ENCODE measurements at regions not wholly inside any gene's neighbourhood (a gene's known extent, or its start where the extent isn't known, plus 50 kb on each side); places are given as distances from the start of the nearest gene placed in this dataset.

DNA sequence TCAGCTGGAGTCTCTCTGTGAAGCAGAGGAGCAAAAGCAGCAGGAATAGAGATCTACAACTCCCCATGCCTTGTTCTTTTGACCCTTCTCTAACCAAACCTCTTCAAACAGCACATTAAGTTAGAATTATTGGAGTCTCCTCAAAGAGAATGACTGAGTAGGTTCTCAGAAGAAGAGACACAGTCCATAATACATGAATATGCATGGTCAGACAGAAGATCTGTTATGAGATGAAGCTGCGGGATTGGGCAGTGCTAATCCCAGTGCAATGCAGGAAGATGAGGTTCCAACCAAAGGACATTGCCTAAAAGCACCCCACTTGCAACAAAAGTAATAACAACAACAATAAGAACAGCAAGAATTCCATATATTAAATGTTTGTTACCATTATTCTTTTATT lies 887.9 kb upstream of the TENM4 start:
- intact Hi-C loops (cut with DNase I), result no loop called here
- no peaks in the 10 kb centered on the region for H3K36me3 ChIP-seq (replicated peaks in 1 of 2)
- H3K27me3 ChIP-seq, result no peaks in the 10 kb centered on the region
- H3K4me1 ChIP-seq (replicated peaks in 1 of 2), result peaks cover 0 to 5% of the 10 kb centered on the region in 2 donors
- no peak overlapping the region for H3K27ac ChIP-seq
- no peak for DNase-seq
- no peak overlapping the region for H3K4me3 ChIP-seq
- no peaks in the 10 kb centered on the region for H3K9me3 ChIP-seq (replicated peaks in 1 of 3)
- 96 to 100% (median 97%) methylated on average over 1 of the region's 1 CpG for WGBS, 4 donors
- TF ChIP-seq POLR2A (IDR thresholded peaks at IDR 0.05), result no peak

DNA sequence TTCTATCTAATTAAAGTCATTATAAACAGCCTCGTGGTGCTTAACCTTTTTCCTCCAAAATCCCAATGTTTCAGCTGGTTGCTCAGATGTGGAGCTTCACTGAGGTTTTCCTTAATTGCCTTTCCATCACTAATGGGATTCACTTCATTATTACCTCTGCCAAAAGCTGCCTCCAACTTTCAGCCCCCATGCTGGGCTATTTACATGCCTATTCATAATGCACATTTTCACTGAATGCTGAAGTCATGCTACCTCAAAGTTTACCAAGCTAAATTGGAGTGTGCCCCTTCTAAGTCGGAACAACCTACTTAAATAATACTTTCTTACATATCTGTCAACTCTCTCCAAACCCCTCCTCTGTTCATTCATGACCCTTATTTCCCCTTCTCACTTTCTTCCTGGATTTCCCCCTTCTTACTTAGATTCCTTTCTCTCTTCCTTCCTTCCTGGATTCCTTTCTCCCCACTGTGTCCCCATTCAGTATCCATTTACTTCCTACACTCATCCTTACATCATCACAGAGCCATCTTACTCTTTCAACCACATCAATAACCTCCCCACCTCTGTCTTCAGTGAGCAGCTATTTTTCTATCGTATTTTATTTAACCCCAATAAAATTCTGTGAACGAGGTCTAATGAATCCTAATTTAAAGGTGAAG lies 887.3 kb upstream of the TENM4 start:
- TF ChIP-seq, protein P1, sequence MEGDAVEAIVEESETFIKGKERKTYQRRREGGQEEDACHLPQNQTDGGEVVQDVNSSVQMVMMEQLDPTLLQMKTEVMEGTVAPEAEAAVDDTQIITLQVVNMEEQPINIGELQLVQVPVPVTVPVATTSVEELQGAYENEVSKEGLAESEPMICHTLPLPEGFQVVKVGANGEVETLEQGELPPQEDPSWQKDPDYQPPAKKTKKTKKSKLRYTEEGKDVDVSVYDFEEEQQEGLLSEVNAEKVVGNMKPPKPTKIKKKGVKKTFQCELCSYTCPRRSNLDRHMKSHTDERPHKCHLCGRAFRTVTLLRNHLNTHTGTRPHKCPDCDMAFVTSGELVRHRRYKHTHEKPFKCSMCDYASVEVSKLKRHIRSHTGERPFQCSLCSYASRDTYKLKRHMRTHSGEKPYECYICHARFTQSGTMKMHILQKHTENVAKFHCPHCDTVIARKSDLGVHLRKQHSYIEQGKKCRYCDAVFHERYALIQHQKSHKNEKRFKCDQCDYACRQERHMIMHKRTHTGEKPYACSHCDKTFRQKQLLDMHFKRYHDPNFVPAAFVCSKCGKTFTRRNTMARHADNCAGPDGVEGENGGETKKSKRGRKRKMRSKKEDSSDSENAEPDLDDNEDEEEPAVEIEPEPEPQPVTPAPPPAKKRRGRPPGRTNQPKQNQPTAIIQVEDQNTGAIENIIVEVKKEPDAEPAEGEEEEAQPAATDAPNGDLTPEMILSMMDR (IDR thresholded peaks at IDR 0.05), result no peak
- no peak for DNase-seq
- no peaks in the 10 kb centered on the region for H3K36me3 ChIP-seq (replicated peaks in 1 of 2)
- H3K9me3 ChIP-seq (replicated peaks in 1 of 3), result no peaks in the 10 kb centered on the region
- H3K27ac ChIP-seq, result no peak overlapping the region
- peaks cover 0 to 5% of the 10 kb centered on the region in 2 donors for H3K4me1 ChIP-seq (replicated peaks in 1 of 2)
- no peak overlapping the region for H3K4me3 ChIP-seq
- no peaks in the 10 kb centered on the region for H3K27me3 ChIP-seq
- 82 to 87% (median 83%) methylated on average over 4 of the region's 4 CpGs for WGBS, 4 donors
- intact Hi-C loops (cut with DNase I), result no loop called here

DNA sequence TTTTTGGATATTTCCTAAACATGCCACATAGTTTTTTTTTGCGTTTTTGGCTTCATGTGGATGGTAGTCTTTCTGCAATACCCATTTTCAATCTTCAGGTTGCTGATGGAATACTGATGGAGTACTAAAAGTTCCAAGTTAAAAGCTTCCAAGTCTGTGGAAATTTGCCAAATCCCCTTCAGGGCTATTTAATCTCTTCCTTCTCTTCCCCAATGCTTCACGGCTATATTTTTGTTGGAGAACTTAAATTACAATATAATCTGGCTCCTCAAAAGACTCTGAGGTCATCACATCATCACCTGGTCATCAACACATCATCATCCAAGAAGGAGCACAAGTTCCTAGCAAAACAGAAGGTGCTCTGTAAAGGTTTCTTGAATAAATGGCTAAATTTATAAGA lies 881.0 kb upstream of the TENM4 start:
- WGBS, 4 donors, result 60 to 74% (median 64%) methylated on average over 2 of the region's 2 CpGs
- no peaks in the 10 kb centered on the region for H3K36me3 ChIP-seq (replicated peaks in 1 of 2)
- H3K4me1 ChIP-seq (replicated peaks in 1 of 2), result no peaks in the 10 kb centered on the region
- TF ChIP-seq, protein P1 (IDR thresholded peaks at IDR 0.05), result no peak
- TF ChIP-seq POLR2A (IDR thresholded peaks at IDR 0.05), result no peak
- no peak overlapping the region for H3K4me3 ChIP-seq
- no peak for DNase-seq
- H3K27me3 ChIP-seq, result no peaks in the 10 kb centered on the region
- intact Hi-C loops (cut with DNase I), result no loop called here
- H3K27ac ChIP-seq, result no peak overlapping the region
- no peaks in the 10 kb centered on the region for H3K9me3 ChIP-seq (replicated peaks in 1 of 3)

DNA sequence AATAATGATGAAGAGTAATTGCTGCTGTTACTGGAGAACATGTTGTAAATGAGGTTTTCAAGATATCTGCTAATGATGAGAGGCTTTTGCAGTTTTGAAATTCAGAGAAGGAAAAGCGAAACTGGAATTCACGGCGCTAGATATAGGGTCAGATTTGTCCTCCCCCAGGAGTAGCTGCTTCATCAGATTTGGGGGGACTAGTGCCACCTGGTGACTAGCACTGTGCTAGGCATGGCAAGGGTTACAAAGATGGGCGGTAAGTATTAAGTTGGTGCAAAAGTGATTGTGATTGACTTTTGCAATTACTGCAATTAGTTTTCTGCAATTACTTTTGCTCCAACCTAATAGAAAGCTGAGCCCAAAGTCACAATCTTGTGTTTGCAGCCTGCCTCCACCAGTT lies 879.9 kb upstream of the TENM4 start:
- DNase-seq, result no peak
- WGBS, 4 donors, result 82 to 92% (median 89%) methylated on average over 4 of the region's 4 CpGs
- intact Hi-C loops (cut with DNase I), result no loop called here
- TF ChIP-seq POLR2A (IDR thresholded peaks at IDR 0.05), result no peak
- TF ChIP-seq, protein P1 (IDR thresholded peaks at IDR 0.05), result no peak
- Histone ChIP-seq H3K4me3 (no peak overlapping the region), H3K4me1 (replicated peaks in 1 of 2) (no peaks in the 10 kb centered on the region), H3K36me3 (replicated peaks in 1 of 2) (no peaks in the 10 kb centered on the region), H3K9me3 (replicated peaks in 1 of 3) (no peaks in the 10 kb centered on the region), H3K27ac (no peak overlapping the region), H3K27me3 (no peaks in the 10 kb centered on the region)

DNA sequence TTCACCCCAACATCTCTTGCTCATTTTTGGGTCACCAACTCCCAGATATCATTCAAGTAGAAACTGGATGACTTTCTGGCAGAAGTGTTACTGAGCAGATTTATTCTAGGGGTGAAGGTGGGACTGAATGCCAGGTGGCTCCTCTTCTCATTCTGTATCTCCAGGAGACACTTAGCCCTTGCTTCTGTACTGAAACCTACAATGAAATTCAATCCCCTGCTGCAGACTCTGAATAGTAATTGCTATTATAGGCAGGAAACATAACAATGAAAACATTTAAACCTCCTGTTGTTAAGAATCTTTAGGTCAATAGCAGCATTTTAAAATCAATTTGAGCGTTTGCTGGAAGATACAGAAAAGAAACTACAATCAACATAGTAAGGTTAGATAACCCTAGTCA lies 879.4 kb upstream of the TENM4 start:
- H3K36me3 ChIP-seq (replicated peaks in 1 of 2), result no peaks in the 10 kb centered on the region
- no peaks in the 10 kb centered on the region for H3K4me1 ChIP-seq (replicated peaks in 1 of 2)
- TF ChIP-seq POLR2A (IDR thresholded peaks at IDR 0.05), result no peak
- TF ChIP-seq, protein P1 (IDR thresholded peaks at IDR 0.05), result no peak
- DNase-seq, result no peak
- H3K4me3 ChIP-seq, result no peak overlapping the region
- intact Hi-C loops (cut with DNase I), result no loop called here
- WGBS, 4 donors, result 78 to 88% (median 79%) methylated on average over 1 of the region's 1 CpG
- H3K27me3 ChIP-seq, result no peaks in the 10 kb centered on the region
- H3K27ac ChIP-seq, result no peak overlapping the region
- H3K9me3 ChIP-seq (replicated peaks in 1 of 3), result no peaks in the 10 kb centered on the region

Measured in adrenal gland (tissue), 9 donors.